A549 (cell line): ENCODE measurements at regions not wholly inside any gene's neighbourhood (a gene's known extent, or its start where the extent isn't known, plus 50 kb on each side); places are given as distances from the start of the nearest gene placed in this dataset.

ENCODE experiments used
- ATAC-seq, 2 experiments: fragments of 200-7000 bp in 1 of 2; fragments of >200 bp in 1 of 2; cut with Nextera tagmentation in 1 of 2; cut with Tn5 transposase in 1 of 2; 3 replicates each; pipeline versions ENCODE4 v1.8.0 to v1.9.1; 2018 to 2020; ENCODE audit warnings: mild to moderate bottlenecking in 1 of 2, moderate library complexity in 1 of 2
- CTCF ChIA-PET: fragments of 300-600 bp; sonication (Branson Sonifier 250); formaldehyde crosslinking; extraction: SDS; loops from one replicate; lab custom pipeline; 2021; ENCODE audit warnings: antibody characterized with exemption, inconsistent platforms; lab: Yijun Ruan, JAX
- POLR2A ChIA-PET: fragments of 350-600 bp; formaldehyde crosslinking; extraction: SDS; loops from one replicate; lab custom pipeline; 2021; ENCODE audit warnings: antibody characterized with exemption, inconsistent platforms; lab: Yijun Ruan, JAX
- DNase-seq, 2 experiments: peaks; one replicate each; pipeline versions ENCODE4 v3.0.0 to v3.0.0-alpha.2; 2011 to 2016; ENCODE audit warnings: low read depth in 1 of 2, low spot score in 1 of 2
- FAIRE-seq: peaks from 2 replicates; lab custom pipeline; 2011; peaks lifted over from hg19 to GRCh38; lab: Jason Lieb, UNC
- H3K27ac ChIP-seq, 2 experiments: fragments of >200 bp; sonication (Bioruptor Twin); formaldehyde crosslinking; 3 replicates each; pipeline ENCODE4 v1.5.1; 2016 to 2017
- H3K4me1 ChIP-seq: fragments of >200 bp; sonication (Bioruptor Twin); formaldehyde crosslinking; 3 replicates; pipeline ENCODE4 v1.6.1; 2016
- H3K4me2 ChIP-seq: fragments of >200 bp; sonication (Bioruptor Twin); formaldehyde crosslinking; 3 replicates; pipeline ENCODE4 v1.6.1; 2016
- H3K4me3 ChIP-seq: fragments of >200 bp; sonication (Bioruptor Twin); formaldehyde crosslinking; 3 replicates; pipeline ENCODE4 v1.5.1; 2016
- H3K9me3 ChIP-seq: fragments of >200 bp; sonication (Bioruptor Twin); formaldehyde crosslinking; 3 replicates; pipeline ENCODE4 v1.6.1; 2016
- CBX8 ChIP-seq: fragments of 200-600 bp; sonication (generic); IDR thresholded peaks from 2 replicates; pipeline ENCODE4 v1.6.1; 2016
- CEBPB ChIP-seq, 2 experiments: fragments of >200 bp in 1 of 2; sonication (Bioruptor Twin) in 1 of 2; formaldehyde crosslinking in 1 of 2; IDR thresholded peaks; 2 replicates each; pipeline ENCODE4 v1.6.1; 2012 to 2016
- CHD2 ChIP-seq: fragments of 150-350 bp; IDR thresholded peaks from 2 replicates; pipeline ENCODE4 v1.6.1; 2014; ENCODE audit warnings: low read length; ENCODE audit not compliant: partially characterized antibody
- CHD4 ChIP-seq: fragments of 200-600 bp; sonication (generic); IDR thresholded peaks from 2 replicates; pipeline ENCODE4 v1.6.1; 2016; ENCODE audit warnings: antibody characterized with exemption, mild to moderate bottlenecking, borderline replicate concordance
- E2F6 ChIP-seq: IDR thresholded peaks from 2 replicates; pipeline ENCODE4 v1.6.1; 2012; ENCODE audit warnings: low read depth, borderline replicate concordance
- EHF ChIP-seq: fragments of 250-450 bp; sonication (Bioruptor Pico); IDR thresholded peaks from 2 replicates; pipeline ENCODE4 v1.5.0; 2020; ENCODE audit warnings: mild to moderate bottlenecking
- EHMT2 ChIP-seq: fragments of 200-600 bp; sonication (generic); IDR thresholded peaks from 2 replicates; pipeline ENCODE4 v1.6.1; 2016; ENCODE audit warnings: antibody characterized with exemption, low read depth, mild to moderate bottlenecking, moderate library complexity
- FOSB ChIP-seq: fragments of 250-450 bp; sonication (Bioruptor Pico); IDR thresholded peaks from 2 replicates; pipeline ENCODE4 v1.5.0; 2020; ENCODE audit warnings: mild to moderate bottlenecking, moderate library complexity
- FOSL2 ChIP-seq, 2 experiments: fragments of 450-650 bp in 1 of 2; fragments of >200 bp in 1 of 2; sonication (Bioruptor Twin) in 1 of 2; formaldehyde crosslinking; IDR thresholded peaks; 2 replicates each; pipeline versions ENCODE4 v1.5.0 to v1.6.1; 2016 to 2020; ENCODE audit warnings: mild to moderate bottlenecking in 1 of 2, moderate library complexity in 1 of 2
- HDAC2 ChIP-seq: fragments of 200-600 bp; sonication (generic); IDR thresholded peaks from 2 replicates; pipeline ENCODE4 v1.6.1; 2016
- HEYL ChIP-seq: fragments of 250-450 bp; sonication (Bioruptor Pico); IDR thresholded peaks from 2 replicates; pipeline ENCODE4 v1.8.0; 2021; ENCODE audit warnings: mild to moderate bottlenecking, moderate library complexity
- HOXA7 ChIP-seq: fragments of 250-450 bp; sonication (Bioruptor Pico); IDR thresholded peaks from 2 replicates; pipeline ENCODE4 v1.5.0; 2020; ENCODE audit warnings: mild to moderate bottlenecking, moderate library complexity
- HOXB5 ChIP-seq: fragments of 250-450 bp; sonication (Bioruptor Pico); IDR thresholded peaks from 2 replicates; pipeline ENCODE4 v1.5.0; 2020; ENCODE audit warnings: mild to moderate bottlenecking, moderate library complexity
- JUN ChIP-seq, 2 experiments: fragments of >200 bp; sonication (Bioruptor Twin); formaldehyde crosslinking; IDR thresholded peaks; 2 replicates in 1 of 2; 3 replicates in 1 of 2; pipeline ENCODE4 v1.6.1; 2016 to 2017
- MAFK ChIP-seq: fragments of 450-650 bp; IDR thresholded peaks from 2 replicates; pipeline ENCODE4 v1.6.1; 2014; ENCODE audit not compliant: partially characterized antibody
- NFE2L2 ChIP-seq: fragments of 150-350 bp; conservative IDR thresholded peaks from 2 replicates; pipeline ENCODE4 v1.6.1; 2014; ENCODE audit warnings: low read length
- NR3C1 ChIP-seq: fragments of >200 bp; sonication (Bioruptor Twin); formaldehyde crosslinking; IDR thresholded peaks from 3 replicates; pipeline ENCODE4 v1.6.1; 2017
- PBX3 ChIP-seq: IDR thresholded peaks from 2 replicates; pipeline ENCODE4 v1.6.1; 2012
- POLR2A ChIP-seq: IDR thresholded peaks from 2 replicates; pipeline ENCODE4 v1.6.1; 2012; ENCODE audit warnings: mild to moderate bottlenecking, low read length
- POLR2AphosphoS2 ChIP-seq: conservative IDR thresholded peaks from 2 replicates; pipeline ENCODE4 v1.6.1; 2012; ENCODE audit warnings: low read length, improper control_type of control experiment, inconsistent platforms
- RAD21 ChIP-seq, 2 experiments: fragments of >200 bp in 1 of 2; sonication (Bioruptor Twin) in 1 of 2; formaldehyde crosslinking in 1 of 2; IDR thresholded peaks in 1 of 2; conservative IDR thresholded peaks in 1 of 2; 2 replicates in 1 of 2; 3 replicates in 1 of 2; pipeline ENCODE4 v1.6.1; 2012 to 2018; ENCODE audit warnings: inconsistent platforms in 1 of 2
- RARB ChIP-seq: fragments of 250-450 bp; sonication (Bioruptor Pico); IDR thresholded peaks from 2 replicates; pipeline ENCODE4 v1.8.0; 2021; ENCODE audit warnings: mild to moderate bottlenecking, moderate library complexity
- RCOR1 ChIP-seq: fragments of 150-350 bp; IDR thresholded peaks from 2 replicates; pipeline ENCODE4 v1.6.1; 2014; ENCODE audit warnings: antibody characterized with exemption, low read length, low read depth
- RNF2 ChIP-seq: fragments of 200-600 bp; sonication (generic); IDR thresholded peaks from 2 replicates; pipeline ENCODE4 v1.6.1; 2016; ENCODE audit warnings: low read depth, mild to moderate bottlenecking, antibody characterized with exemption, moderate library complexity, borderline replicate concordance
- SREBF2 ChIP-seq: fragments of 450-650 bp; IDR thresholded peaks from 2 replicates; pipeline ENCODE4 v1.6.1; 2014; ENCODE audit warnings: mild to moderate bottlenecking, moderate library complexity
- TP53 ChIP-seq: fragments of 250-450 bp; sonication (Bioruptor Pico); IDR thresholded peaks from 2 replicates; pipeline ENCODE4 v1.5.0; 2021; ENCODE audit warnings: mild to moderate bottlenecking, moderate library complexity
- USF2 ChIP-seq: fragments of 450-650 bp; IDR thresholded peaks from 2 replicates; pipeline ENCODE4 v1.6.1; 2014; ENCODE audit warnings: antibody characterized with exemption
- ZC3H11A ChIP-seq: fragments of 450-650 bp; IDR thresholded peaks from 2 replicates; pipeline ENCODE4 v1.6.1; 2014; ENCODE audit warnings: antibody characterized with exemption, mild to moderate bottlenecking
- ZNF302 ChIP-seq: fragments of 250-450 bp; sonication (Bioruptor Pico); IDR thresholded peaks from 2 replicates; pipeline ENCODE4 v1.9.0; 2021; ENCODE audit warnings: inconsistent platforms, mild to moderate bottlenecking, moderate library complexity
- ZSCAN20 ChIP-seq: fragments of 250-450 bp; sonication (Bioruptor Pico); IDR thresholded peaks from 2 replicates; pipeline ENCODE4 v1.8.0; 2022; ENCODE audit warnings: mild to moderate bottlenecking, moderate library complexity
- WGBS: methylation state at CpG from one replicate; pipeline ENCODE4 v1.1.6; 2017; ENCODE audit errors: missing lambda C conversion rate; 5-methylcytosine and 5-hydroxymethylcytosine counted together
- TF ChIP-seq, protein P1 (sequence below): fragments of 250-450 bp; sonication (Bioruptor Pico); IDR thresholded peaks from 2 replicates; pipeline ENCODE4 v1.5.0; 2021; ENCODE audit warnings: mild to moderate bottlenecking, moderate library complexity, borderline replicate concordance
- TF ChIP-seq, protein P2 (sequence below): fragments of >200 bp; sonication (Bioruptor Twin); formaldehyde crosslinking; IDR thresholded peaks from 2 replicates; pipeline ENCODE4 v1.6.1; 2016

DNA sequence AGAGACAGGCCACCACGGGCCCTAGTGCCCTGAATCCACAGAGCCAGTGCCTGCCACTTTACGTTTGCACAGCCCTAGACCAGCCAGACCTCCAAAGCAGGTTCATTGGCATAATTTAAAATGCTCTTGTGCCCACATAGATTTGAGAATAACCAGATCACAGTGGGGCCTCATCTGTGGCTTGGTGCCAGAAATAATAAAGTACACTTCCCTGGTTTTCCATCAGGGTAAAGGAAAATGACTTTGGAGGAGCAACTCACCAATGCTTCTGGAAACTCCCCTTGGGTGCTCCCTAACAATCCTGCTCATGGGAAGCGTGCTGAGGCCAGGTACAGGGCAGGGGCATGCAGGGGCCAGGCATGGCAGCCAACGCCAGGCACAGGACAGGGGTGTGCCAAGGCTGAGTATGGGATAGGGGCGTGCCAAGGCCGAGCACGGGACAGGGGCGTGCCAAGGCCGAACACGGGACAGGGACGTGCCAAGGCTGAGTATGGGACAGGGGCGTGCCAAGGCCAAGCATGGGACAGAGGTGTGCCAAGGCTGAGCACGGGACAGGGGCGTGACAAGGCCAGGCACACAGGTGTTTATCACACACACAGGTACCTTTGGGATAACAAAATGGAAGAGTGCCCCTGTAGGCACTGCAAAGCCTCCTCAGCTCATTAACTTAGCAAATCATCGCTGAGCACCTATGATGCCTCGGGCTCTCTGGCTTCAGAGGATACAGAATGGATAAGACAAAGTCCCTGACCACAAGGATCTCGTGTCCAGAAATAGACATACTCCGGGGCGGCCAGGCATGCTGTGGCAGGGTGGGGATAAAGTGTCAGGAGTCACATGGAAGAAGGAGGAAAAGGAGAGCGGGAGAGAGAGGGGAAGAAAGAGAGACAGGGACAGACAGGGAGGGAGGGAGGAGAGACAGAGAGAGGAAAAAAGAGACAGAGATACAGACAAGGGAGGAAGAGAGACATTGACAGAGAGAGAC lies 334.7 kb downstream of the EIPR1 start:
- H3K4me1 ChIP-seq = no peaks in the 10 kb centered on the region
- FAIRE-seq = no peak
- 50% methylated on average over 20 of the region's 20 CpGs for WGBS
- ChIA-PET CTCF (no interaction called here), POLR2A (no interaction called here)
- no peak for TF ChIP-seq NFE2L2
- TF ChIP-seq USF2 = no peak
- TF ChIP-seq EHF = no peak
- no peak for TF ChIP-seq CBX8
- TF ChIP-seq EHMT2 = no peak
- no peak for TF ChIP-seq CHD2
- TF ChIP-seq POLR2AphosphoS2 = no peak
- TF ChIP-seq JUN (IDR thresholded peaks at IDR 0.05) = no peak
- TF ChIP-seq RNF2 = no peak
- no peak for TF ChIP-seq ZSCAN20 (CRISPR knock-in tag)
- no peak for TF ChIP-seq ZC3H11A
- no peak for TF ChIP-seq RARB (CRISPR knock-in tag)
- no peak for TF ChIP-seq SREBF2
- TF ChIP-seq, protein P1, sequence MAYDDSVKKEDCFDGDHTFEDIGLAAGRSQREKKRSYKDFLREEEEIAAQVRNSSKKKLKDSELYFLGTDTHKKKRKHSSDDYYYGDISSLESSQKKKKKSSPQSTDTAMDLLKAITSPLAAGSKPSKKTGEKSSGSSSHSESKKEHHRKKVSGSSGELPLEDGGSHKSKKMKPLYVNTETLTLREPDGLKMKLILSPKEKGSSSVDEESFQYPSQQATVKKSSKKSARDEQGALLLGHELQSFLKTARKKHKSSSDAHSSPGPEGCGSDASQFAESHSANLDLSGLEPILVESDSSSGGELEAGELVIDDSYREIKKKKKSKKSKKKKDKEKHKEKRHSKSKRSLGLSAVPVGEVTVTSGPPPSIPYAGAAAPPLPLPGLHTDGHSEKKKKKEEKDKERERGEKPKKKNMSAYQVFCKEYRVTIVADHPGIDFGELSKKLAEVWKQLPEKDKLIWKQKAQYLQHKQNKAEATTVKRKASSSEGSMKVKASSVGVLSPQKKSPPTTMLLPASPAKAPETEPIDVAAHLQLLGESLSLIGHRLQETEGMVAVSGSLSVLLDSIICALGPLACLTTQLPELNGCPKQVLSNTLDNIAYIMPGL (CRISPR knock-in tag) = no peak
- TF ChIP-seq MAFK = no peak
- no peak for TF ChIP-seq RAD21 (conservative IDR thresholded peaks at IDR 0.05 in 1 of 2, IDR thresholded peaks at IDR 0.05 in 1 of 2)
- TF ChIP-seq ZNF302 = no peak
- TF ChIP-seq FOSB (CRISPR knock-in tag) = no peak
- no peak for TF ChIP-seq POLR2A
- H3K4me2 ChIP-seq = no peak overlapping the region
- no peak overlapping the region for H3K4me3 ChIP-seq
- no peaks in the 10 kb centered on the region for H3K9me3 ChIP-seq
- no peak for ATAC-seq
- no peak for DNase-seq
- H3K27ac ChIP-seq = no peak overlapping the region

DNA sequence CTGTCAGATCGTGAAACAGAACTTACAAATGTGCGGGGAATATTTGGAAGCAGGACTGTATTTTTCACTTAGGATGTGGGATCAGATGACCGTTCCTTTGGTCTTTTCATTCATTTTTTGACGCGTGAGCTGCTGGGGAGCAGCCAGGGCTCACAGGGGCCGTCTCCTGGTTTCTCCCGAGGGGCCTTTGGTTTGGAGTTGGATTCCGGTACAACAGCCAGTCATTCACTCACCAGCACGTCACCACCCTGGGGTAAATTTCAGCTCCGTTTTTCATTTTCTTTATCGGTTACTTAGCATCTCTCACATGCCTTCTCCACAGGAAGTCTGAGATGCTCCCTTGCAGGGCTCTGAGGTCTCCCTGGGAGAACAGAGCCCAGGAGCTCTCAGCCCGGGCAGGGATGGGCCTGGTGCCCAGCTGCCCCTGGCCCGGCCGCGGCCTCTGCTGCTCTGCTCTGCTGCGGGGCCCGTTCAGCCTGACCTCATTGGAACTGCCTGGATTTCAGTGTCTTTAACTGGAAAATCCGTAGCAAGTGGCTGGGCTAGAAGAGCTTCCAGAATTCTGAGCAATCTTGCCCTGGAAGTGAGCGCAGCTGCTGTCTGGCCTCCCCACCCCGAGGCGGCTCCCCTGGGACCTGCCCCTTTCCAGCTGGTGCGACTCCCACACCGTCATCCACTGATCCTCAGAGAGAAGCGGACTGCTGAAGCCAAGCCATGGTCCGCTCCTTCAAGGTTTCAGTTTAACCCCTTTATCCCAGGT lies 335.6 kb downstream of the EIPR1 start:
- no peak for DNase-seq
- WGBS = 56% methylated on average over 21 of the region's 25 CpGs
- POLR2A ChIA-PET = no interaction called here
- H3K9me3 ChIP-seq = no peaks in the 10 kb centered on the region
- H3K27ac ChIP-seq = no peak overlapping the region
- H3K4me1 ChIP-seq = no peaks in the 10 kb centered on the region
- no peak for FAIRE-seq
- no peak overlapping the region for H3K4me3 ChIP-seq
- CTCF ChIA-PET = no interaction called here
- no peak for ATAC-seq
- no peak overlapping the region for H3K4me2 ChIP-seq
- TF ChIP-seq POLR2A (no peak), HDAC2 (no peak), PBX3 (no peak), RARB (CRISPR knock-in tag) (no peak), MAFK (no peak), HEYL (CRISPR knock-in tag) (no peak), FOSL2 (IDR thresholded peaks at IDR 0.05) (no peak), FOSL2 (CRISPR knock-in tag; IDR thresholded peaks at IDR 0.05) (no peak), RCOR1 (no peak), CHD2 (no peak), HOXA7 (no peak), USF2 (no peak), CEBPB (IDR thresholded peaks at IDR 0.05) (no peak), TP53 (CRISPR knock-in tag) (no peak), CHD4 (no peak), HOXB5 (CRISPR knock-in tag) (no peak), E2F6 (no peak), NR3C1 (no peak)
- TF ChIP-seq, protein P2, sequence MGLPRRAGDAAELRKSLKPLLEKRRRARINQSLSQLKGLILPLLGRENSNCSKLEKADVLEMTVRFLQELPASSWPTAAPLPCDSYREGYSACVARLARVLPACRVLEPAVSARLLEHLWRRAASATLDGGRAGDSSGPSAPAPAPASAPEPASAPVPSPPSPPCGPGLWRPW = no peak
